GM20000 (cell line): ENCODE measurements at regions not wholly inside any gene's neighbourhood (a gene's known extent, or its start where the extent isn't known, plus 50 kb on each side); places are given as distances from the start of the nearest gene placed in this dataset.
"Not testable (repeated sequence)": the region's sequence is repeated elsewhere in the genome, so short reads cannot be mapped to it uniquely, and the experiment has no call there.

Experiments used
- DNase-seq: peaks from one replicate; pipeline ENCODE4 v3.0.0; 2012; ENCODE audit warnings: low spot score
- CTCF ChIP-seq: IDR thresholded peaks from 2 replicates; pipeline ENCODE4 v1.5.1; 2012; ENCODE audit warnings: mild to moderate bottlenecking, control low read depth; ENCODE audit errors: extremely low read depth, missing control alignments

GRCh38 chr3:3365716-3366115 is 186.2 kb upstream of the CRBN start:
- DNase-seq, result no peak
- no peak for TF ChIP-seq CTCF

- no peak for TF ChIP-seq CTCF
- DNase-seq, result no peak
Observed at GRCh38 chr3:3356846-3357245, 177.4 kb upstream of the CRBN start.

GRCh38 chr3:3355442-3355841 is 176.0 kb upstream of the CRBN start:
- no peak for DNase-seq
- no peak for TF ChIP-seq CTCF

GRCh38 chr3:3353153-3353552 is 173.7 kb upstream of the CRBN start:
- DNase-seq, result no peak
- TF ChIP-seq CTCF, result no peak

- TF ChIP-seq CTCF, result no peak
- DNase-seq, result no peak
Observed at GRCh38 chr3:3351226-3351625, 171.7 kb upstream of the CRBN start.

- DNase-seq, result not testable (repeated sequence)
Observed at GRCh38 chr3:3347056-3347455, 167.6 kb upstream of the CRBN start.

GRCh38 chr3:3346556-3346955 is 167.1 kb upstream of the CRBN start:
- no peak for DNase-seq
- TF ChIP-seq CTCF, result no peak

- no peak for TF ChIP-seq CTCF
- DNase-seq, result no peak
Observed at GRCh38 chr3:3342141-3342540, 162.7 kb upstream of the CRBN start.
